Spinal cord (tissue), 9 donors: ENCODE measurements at regions not wholly inside any gene's neighbourhood (a gene's known extent, or its start where the extent isn't known, plus 50 kb on each side); places are given as distances from the start of the nearest gene placed in this dataset.
"Not testable (repeated sequence)": the region's sequence is repeated elsewhere in the genome, so short reads cannot be mapped to it uniquely, and the experiment has no call there.

Source experiments
- DNase-seq, 6 donors: peaks; one replicate each; pipeline versions ENCODE4 v3.0.0 to v3.0.0-alpha.2; 2013 to 2015; ENCODE audit warnings: low spot score in 6 of 6, low read depth in 4 of 6
- H3K27ac ChIP-seq: one replicate; pipeline ENCODE4 v1.5.1; 2013; ENCODE audit warnings: low read depth, low read length, control low read depth
- H3K27me3 ChIP-seq: one replicate; pipeline ENCODE4 v1.6.1; 2013; ENCODE audit warnings: low read length; ENCODE audit not compliant: control insufficient read depth, insufficient read depth
- H3K36me3 ChIP-seq: one replicate; pipeline ENCODE4 v1.6.1; 2013; ENCODE audit warnings: low read length; ENCODE audit not compliant: control insufficient read depth, insufficient read depth
- H3K4me1 ChIP-seq: one replicate; pipeline ENCODE4 v1.6.1; 2013; ENCODE audit warnings: low read length; ENCODE audit not compliant: control insufficient read depth, insufficient read depth
- H3K4me3 ChIP-seq: one replicate; pipeline ENCODE4 v1.5.1; 2013; ENCODE audit warnings: low read depth, low read length, control low read depth
- H3K9me3 ChIP-seq: one replicate; pipeline ENCODE4 v1.6.1; 2013; ENCODE audit warnings: low read length; ENCODE audit not compliant: control insufficient read depth, insufficient read depth
- WGBS: methylation state at CpG from one replicate; pipeline ENCODE4 v1.1.5; 2013; ENCODE audit warnings: missing lambda C conversion rate; ENCODE audit not compliant: insufficient coverage; 5-methylcytosine and 5-hydroxymethylcytosine counted together
- donor health status: healthy.

- no peaks in the 10 kb centered on the region for H3K27me3 ChIP-seq
- no CpG with 5 or more reads among the region's 3 CpGs for WGBS
- no peak overlapping the region for H3K4me3 ChIP-seq
- no peaks in the 10 kb centered on the region for H3K36me3 ChIP-seq
- peak in 2 of 6 donors; percentile 48 to 50 for DNase-seq
- peak overlapping the region; percentile 64 for H3K27ac ChIP-seq
- peaks cover 8% of the 10 kb centered on the region for H3K4me1 ChIP-seq
- H3K9me3 ChIP-seq: no peaks in the 10 kb centered on the region
These were observed 89.0 kb upstream of the RBMS1 start for GRCh38 chr2:160582490-160583145.

- Histone ChIP-seq H3K27me3 (no peaks in the 10 kb centered on the region), H3K36me3 (no peaks in the 10 kb centered on the region), H3K27ac (peak overlapping the region; percentile 64), H3K4me3 (no peak overlapping the region), H3K4me1 (peaks cover 8% of the 10 kb centered on the region), H3K9me3 (no peaks in the 10 kb centered on the region)
- DNase-seq: peak in 3 of 6 donors; percentile 22 to 40 (median 29)
- no CpG with 5 or more reads among the region's 1 CpG for WGBS
These were observed 89.5 kb upstream of the RBMS1 start for GRCh38 chr2:160583146-160583535.

- no peaks in the 10 kb centered on the region for H3K27me3 ChIP-seq
- peak overlapping the region; percentile 64 for H3K27ac ChIP-seq
- H3K4me3 ChIP-seq: no peak overlapping the region
- no peaks in the 10 kb centered on the region for H3K9me3 ChIP-seq
- peaks cover 8% of the 10 kb centered on the region for H3K4me1 ChIP-seq
- WGBS: 71% methylated on average over 7 of the region's 8 CpGs
- DNase-seq: no peak
- no peaks in the 10 kb centered on the region for H3K36me3 ChIP-seq
These were observed 90.4 kb upstream of the RBMS1 start for GRCh38 chr2:160583813-160584537.

GRCh38 chr2:160584972-160585494 is 91.4 kb upstream of the RBMS1 start:
- Histone ChIP-seq H3K4me1 (peaks cover 8% of the 10 kb centered on the region), H3K36me3 (no peaks in the 10 kb centered on the region), H3K4me3 (no peak overlapping the region), H3K9me3 (no peaks in the 10 kb centered on the region), H3K27me3 (no peaks in the 10 kb centered on the region), H3K27ac (no peak overlapping the region)
- DNase-seq: no peak

GRCh38 chr2:160590664-160591063 is 97.1 kb upstream of the RBMS1 start:
- H3K36me3 ChIP-seq: no peaks in the 10 kb centered on the region
- H3K27ac ChIP-seq: no peak overlapping the region
- H3K4me3 ChIP-seq: no peak overlapping the region
- no peaks in the 10 kb centered on the region for H3K27me3 ChIP-seq
- no peak for DNase-seq
- no peaks in the 10 kb centered on the region for H3K4me1 ChIP-seq
- no CpG with 5 or more reads among the region's 1 CpG for WGBS
- H3K9me3 ChIP-seq: no peaks in the 10 kb centered on the region

GRCh38 chr2:160592401-160592800 is 98.8 kb upstream of the RBMS1 start:
- Histone ChIP-seq H3K36me3 (no peaks in the 10 kb centered on the region), H3K4me1 (no peaks in the 10 kb centered on the region), H3K4me3 (no peak overlapping the region), H3K9me3 (no peaks in the 10 kb centered on the region), H3K27me3 (no peaks in the 10 kb centered on the region), H3K27ac (no peak overlapping the region)
- no peak for DNase-seq
- no CpG with 5 or more reads among the region's 1 CpG for WGBS

- no peak overlapping the region for H3K4me3 ChIP-seq
- DNase-seq: no peak
- no peaks in the 10 kb centered on the region for H3K4me1 ChIP-seq
- H3K27me3 ChIP-seq: no peaks in the 10 kb centered on the region
- H3K36me3 ChIP-seq: no peaks in the 10 kb centered on the region
- H3K9me3 ChIP-seq: no peaks in the 10 kb centered on the region
- no peak overlapping the region for H3K27ac ChIP-seq
These were observed 99.4 kb upstream of the RBMS1 start for GRCh38 chr2:160592993-160593392.

- Histone ChIP-seq H3K36me3 (no peaks in the 10 kb centered on the region), H3K27me3 (no peaks in the 10 kb centered on the region), H3K4me3 (no peak overlapping the region)
These were observed 102.8 kb upstream of the RBMS1 start for GRCh38 chr2:160596441-160596840.

GRCh38 chr2:160600437-160600836 is 106.8 kb upstream of the RBMS1 start:
- not testable (repeated sequence) for DNase-seq, H3K4me1 ChIP-seq, H3K27me3 ChIP-seq, H3K27ac ChIP-seq, H3K36me3 ChIP-seq, H3K9me3 ChIP-seq, H3K4me3 ChIP-seq
- 70% methylated on average over 1 of the region's 1 CpG for WGBS

More at GRCh38 chr2:160596441-160596840, 102.8 kb upstream of the RBMS1 start:
- Histone ChIP-seq H3K9me3 (no peaks in the 10 kb centered on the region), H3K27ac (no peak overlapping the region), H3K4me1 (no peaks in the 10 kb centered on the region)
- DNase-seq: no peak

- Histone ChIP-seq H3K27me3 (no peaks in the 10 kb centered on the region), H3K36me3 (no peaks in the 10 kb centered on the region), H3K9me3 (no peaks in the 10 kb centered on the region), H3K27ac (no peak overlapping the region), H3K4me1 (no peaks in the 10 kb centered on the region), H3K4me3 (no peak overlapping the region)
- WGBS: no CpG with 5 or more reads among the region's 2 CpGs
- no peak for DNase-seq
These were observed 108.5 kb upstream of the RBMS1 start for GRCh38 chr2:160602073-160602472.
